Vagina (tissue), 2 donors: ENCODE measurements at regions not wholly inside any gene's neighbourhood (a gene's known extent, or its start where the extent isn't known, plus 50 kb on each side); places are given as distances from the start of the nearest gene placed in this dataset.

Experiments used
- CTCF ChIP-seq, 3 experiments: fragments of 450-650 bp in 2 of 3; fragments of 200-600 bp in 1 of 3; sonication (generic) in 1 of 3; IDR thresholded peaks; one replicate each; pipeline ENCODE4 v1.5.1; 2017 to 2019; ENCODE audit warnings: antibody characterized with exemption in 3 of 3, mild to moderate bottlenecking in 2 of 3, moderate library complexity in 2 of 3
- POLR2A ChIP-seq, 2 donors: fragments of 450-650 bp; IDR thresholded peaks; one replicate each; pipeline ENCODE4 v1.6.1; 2017; ENCODE audit warnings: antibody characterized with exemption in 2 of 2, mild to moderate bottlenecking in 2 of 2, moderate library complexity in 2 of 2
- POLR2AphosphoS5 ChIP-seq, 2 donors: sonication (generic); formaldehyde crosslinking; IDR thresholded peaks; one replicate each; pipeline ENCODE4 v1.9.0; 2017; ENCODE audit warnings: antibody characterized with exemption in 2 of 2, mild to moderate bottlenecking in 2 of 2, low read depth in 1 of 2; ENCODE audit not compliant: insufficient read depth in 1 of 2

GRCh38 chr11:70611821-70612220 lies 213.5 kb downstream of the CTTN start:
- TF ChIP-seq CTCF (IDR thresholded peaks at IDR 0.05) (no peak), POLR2A (IDR thresholded peaks at IDR 0.05) (no peak), POLR2AphosphoS5 (IDR thresholded peaks at IDR 0.05; ENCODE audit: insufficient read depth in 1 of 2, low read depth in 1 of 2) (no peak)
